Panc1 (cell line): ENCODE measurements at regions not wholly inside any gene's neighbourhood (a gene's known extent, or its start where the extent isn't known, plus 50 kb on each side); places are given as distances from the start of the nearest gene placed in this dataset.

Source experiments
- ATAC-seq: fragments of 200-7000 bp; cut with Tn5 transposase; 2 replicates; pipeline ENCODE4 v1.9.1; 2020; ENCODE audit warnings: mild to moderate bottlenecking, moderate library complexity
- BruUV-seq: library from RNA; stranded (reverse); fragments of 400-500 nt; replicated peaks from 2 replicates; lab custom pipeline; 2021; lab: Mats Ljungman, UMichigan
- CTCF ChIA-PET: fragments of 300-600 bp; sonication (Branson Sonifier 250); formaldehyde crosslinking; loops from one replicate; lab custom pipeline; 2022; ENCODE audit warnings: antibody characterized with exemption; lab: Charles Lee
- POLR2A ChIA-PET: fragments of 300-600 bp; sonication (Branson Sonifier 250); formaldehyde crosslinking; loops from one replicate; lab custom pipeline; 2022; ENCODE audit warnings: antibody characterized with exemption; lab: Charles Lee
- DNase-seq: peaks from one replicate; pipeline ENCODE4 v3.0.0-alpha.2; 2010; ENCODE audit warnings: low read depth, low spot score
- H3K27ac ChIP-seq: 2 replicates; pipeline ENCODE4 v1.5.1; 2011; ENCODE audit warnings: mild to moderate bottlenecking, low read length, inconsistent platforms
- H3K27me3 ChIP-seq: fragments of 200-500 bp; sonication (Bioruptor generic); 2 replicates; pipeline ENCODE4 v1.6.0; 2014; ENCODE audit warnings: low read length, inconsistent platforms; ENCODE audit not compliant: control insufficient read depth, insufficient read depth
- H3K36me3 ChIP-seq: fragments of 200-500 bp; sonication (Bioruptor generic); 2 replicates; pipeline ENCODE4 v1.5.1; 2014; ENCODE audit warnings: inconsistent platforms, mild to moderate bottlenecking, low read length, moderate library complexity; ENCODE audit not compliant: control insufficient read depth, insufficient read depth
- H3K4me1 ChIP-seq: 2 replicates; pipeline ENCODE4 v1.5.1; 2011; ENCODE audit warnings: inconsistent platforms, mild to moderate bottlenecking, low read length, moderate library complexity; ENCODE audit not compliant: control insufficient read depth, insufficient read depth
- H3K4me3 ChIP-seq, 2 experiments: 2 replicates each; pipeline ENCODE4 v1.5.1; 2011 to 2012; ENCODE audit warnings: low read depth in 2 of 2, low read length in 2 of 2, mild to moderate bottlenecking in 2 of 2, inconsistent platforms in 1 of 2, moderate library complexity in 1 of 2
- H3K9me3 ChIP-seq: fragments of 200-500 bp; sonication (Bioruptor generic); 2 replicates; pipeline ENCODE4 v1.5.1; 2014; ENCODE audit warnings: low read depth, mild to moderate bottlenecking, inconsistent platforms, low read length, moderate library complexity; ENCODE audit not compliant: control insufficient read depth, insufficient read depth
- POLR2AphosphoS5 ChIP-seq: IDR thresholded peaks from 2 replicates; pipeline ENCODE4 v1.6.1; 2012; ENCODE audit warnings: mild to moderate bottlenecking, low read depth, low read length, moderate library complexity
- SIN3A ChIP-seq: IDR thresholded peaks from 2 replicates; pipeline ENCODE4 v1.6.1; 2012; ENCODE audit warnings: low read depth, mild to moderate bottlenecking, low read length, moderate library complexity, borderline replicate concordance; ENCODE audit not compliant: insufficient read depth
- TCF7L2 ChIP-seq: IDR thresholded peaks from 2 replicates; pipeline ENCODE4 v1.6.1; 2011; ENCODE audit warnings: mild to moderate bottlenecking, low read depth, low read length, inconsistent platforms
- in situ Hi-C: cut with HindIII; loops from 2 replicates; pipeline ENCODE4 v1.10.0; 2016; ENCODE audit warnings: low sequenced_read_pairs, low pct_unique_long_range_greater_than_20kb
- intact Hi-C: fragments of 100-400 bp; cut with micrococcal nuclease; formaldehyde crosslinking; loops from one replicate; pipeline ENCODE4 v1.10.0; 2022; ENCODE audit not compliant: unreplicated experiment
- TF ChIP-seq, protein P1 (sequence below): fragments of 450-650 bp; IDR thresholded peaks from 2 replicates; pipeline ENCODE4 v1.5.1; 2017; ENCODE audit warnings: mild to moderate bottlenecking
- TF ChIP-seq, protein P2 (sequence below), 2 experiments: IDR thresholded peaks; 2 replicates each; pipeline ENCODE4 v1.6.1; 2011 to 2012; ENCODE audit warnings: low read depth in 2 of 2, control low read depth in 1 of 2, low read length in 1 of 2, mild to moderate bottlenecking in 1 of 2, moderate library complexity in 1 of 2; ENCODE audit not compliant: insufficient read depth in 1 of 2

DNA sequence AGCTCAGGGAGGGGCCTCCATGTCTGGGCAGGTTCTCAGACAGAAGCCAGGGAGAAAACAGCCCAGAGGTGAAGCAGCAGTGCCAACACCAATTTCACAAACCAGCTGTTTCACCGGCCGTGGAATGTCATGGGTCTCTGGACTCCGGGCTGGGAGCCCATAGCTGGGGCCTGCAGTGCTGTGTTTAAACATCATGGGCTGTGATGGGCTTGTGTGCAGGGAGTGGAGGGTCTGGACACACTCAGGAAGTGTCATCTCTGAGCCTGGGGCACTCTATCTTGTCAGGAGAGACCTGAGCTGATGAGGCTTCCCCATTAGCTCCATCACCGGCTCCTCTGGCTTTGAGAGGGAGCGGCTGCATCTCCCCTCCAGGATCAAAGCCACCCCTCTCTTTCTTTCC lies 173.6 kb upstream of the IGSF21 start:
- intact Hi-C loops (no loop called here), in situ Hi-C loops (no loop called here)
- Histone ChIP-seq H3K36me3 (no peaks in the 10 kb centered on the region), H3K9me3 (no peaks in the 10 kb centered on the region), H3K27ac (no peak overlapping the region), H3K4me3 (no peak overlapping the region), H3K27me3 (peaks cover 10% of the 10 kb centered on the region), H3K4me1 (no peaks in the 10 kb centered on the region)
- no TSS peak for BruUV-seq
- POLR2A ChIA-PET: no interaction called here
- CTCF ChIA-PET: no interaction called here
- TF ChIP-seq, protein P1, sequence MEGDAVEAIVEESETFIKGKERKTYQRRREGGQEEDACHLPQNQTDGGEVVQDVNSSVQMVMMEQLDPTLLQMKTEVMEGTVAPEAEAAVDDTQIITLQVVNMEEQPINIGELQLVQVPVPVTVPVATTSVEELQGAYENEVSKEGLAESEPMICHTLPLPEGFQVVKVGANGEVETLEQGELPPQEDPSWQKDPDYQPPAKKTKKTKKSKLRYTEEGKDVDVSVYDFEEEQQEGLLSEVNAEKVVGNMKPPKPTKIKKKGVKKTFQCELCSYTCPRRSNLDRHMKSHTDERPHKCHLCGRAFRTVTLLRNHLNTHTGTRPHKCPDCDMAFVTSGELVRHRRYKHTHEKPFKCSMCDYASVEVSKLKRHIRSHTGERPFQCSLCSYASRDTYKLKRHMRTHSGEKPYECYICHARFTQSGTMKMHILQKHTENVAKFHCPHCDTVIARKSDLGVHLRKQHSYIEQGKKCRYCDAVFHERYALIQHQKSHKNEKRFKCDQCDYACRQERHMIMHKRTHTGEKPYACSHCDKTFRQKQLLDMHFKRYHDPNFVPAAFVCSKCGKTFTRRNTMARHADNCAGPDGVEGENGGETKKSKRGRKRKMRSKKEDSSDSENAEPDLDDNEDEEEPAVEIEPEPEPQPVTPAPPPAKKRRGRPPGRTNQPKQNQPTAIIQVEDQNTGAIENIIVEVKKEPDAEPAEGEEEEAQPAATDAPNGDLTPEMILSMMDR: no peak
- TF ChIP-seq POLR2AphosphoS5 (no peak), SIN3A (no peak), TCF7L2 (no peak)
- TF ChIP-seq, protein P2, sequence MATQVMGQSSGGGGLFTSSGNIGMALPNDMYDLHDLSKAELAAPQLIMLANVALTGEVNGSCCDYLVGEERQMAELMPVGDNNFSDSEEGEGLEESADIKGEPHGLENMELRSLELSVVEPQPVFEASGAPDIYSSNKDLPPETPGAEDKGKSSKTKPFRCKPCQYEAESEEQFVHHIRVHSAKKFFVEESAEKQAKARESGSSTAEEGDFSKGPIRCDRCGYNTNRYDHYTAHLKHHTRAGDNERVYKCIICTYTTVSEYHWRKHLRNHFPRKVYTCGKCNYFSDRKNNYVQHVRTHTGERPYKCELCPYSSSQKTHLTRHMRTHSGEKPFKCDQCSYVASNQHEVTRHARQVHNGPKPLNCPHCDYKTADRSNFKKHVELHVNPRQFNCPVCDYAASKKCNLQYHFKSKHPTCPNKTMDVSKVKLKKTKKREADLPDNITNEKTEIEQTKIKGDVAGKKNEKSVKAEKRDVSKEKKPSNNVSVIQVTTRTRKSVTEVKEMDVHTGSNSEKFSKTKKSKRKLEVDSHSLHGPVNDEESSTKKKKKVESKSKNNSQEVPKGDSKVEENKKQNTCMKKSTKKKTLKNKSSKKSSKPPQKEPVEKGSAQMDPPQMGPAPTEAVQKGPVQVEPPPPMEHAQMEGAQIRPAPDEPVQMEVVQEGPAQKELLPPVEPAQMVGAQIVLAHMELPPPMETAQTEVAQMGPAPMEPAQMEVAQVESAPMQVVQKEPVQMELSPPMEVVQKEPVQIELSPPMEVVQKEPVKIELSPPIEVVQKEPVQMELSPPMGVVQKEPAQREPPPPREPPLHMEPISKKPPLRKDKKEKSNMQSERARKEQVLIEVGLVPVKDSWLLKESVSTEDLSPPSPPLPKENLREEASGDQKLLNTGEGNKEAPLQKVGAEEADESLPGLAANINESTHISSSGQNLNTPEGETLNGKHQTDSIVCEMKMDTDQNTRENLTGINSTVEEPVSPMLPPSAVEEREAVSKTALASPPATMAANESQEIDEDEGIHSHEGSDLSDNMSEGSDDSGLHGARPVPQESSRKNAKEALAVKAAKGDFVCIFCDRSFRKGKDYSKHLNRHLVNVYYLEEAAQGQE (IDR thresholded peaks at IDR 0.05; ENCODE audit: insufficient read depth in 1 of 2, low read depth in 2 of 2, low read length in 1 of 2): no peak
- DNase-seq (no peak), ATAC-seq (no peak)

DNA sequence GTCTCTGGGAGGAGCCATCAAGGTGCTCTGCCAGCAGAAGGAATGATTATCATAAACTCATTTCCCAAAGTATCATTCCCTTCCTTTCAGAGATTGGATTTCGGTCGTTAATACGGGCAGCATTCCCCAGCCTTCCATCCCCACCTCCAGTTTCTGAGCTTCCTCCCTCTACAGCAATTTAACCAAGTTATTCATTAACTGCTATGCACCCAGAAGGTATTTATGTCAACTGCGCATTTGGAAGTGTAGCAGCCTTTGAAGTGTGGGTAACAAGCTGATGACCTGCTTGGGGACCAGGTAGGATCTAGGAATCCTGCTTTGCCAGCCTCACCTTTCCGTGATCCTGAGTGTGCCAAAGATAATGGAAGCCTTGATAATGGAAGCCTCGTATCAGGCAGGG lies 172.4 kb upstream of the IGSF21 start:
- H3K36me3 ChIP-seq: no peaks in the 10 kb centered on the region
- H3K27me3 ChIP-seq: peaks cover 10% of the 10 kb centered on the region
- H3K27ac ChIP-seq: no peak overlapping the region
- in situ Hi-C loops (no loop called here), intact Hi-C loops (no loop called here)
- ChIA-PET POLR2A (no interaction called here), CTCF (no interaction called here)
- TF ChIP-seq, protein P2 (IDR thresholded peaks at IDR 0.05; ENCODE audit: insufficient read depth in 1 of 2, low read depth in 2 of 2, low read length in 1 of 2): no peak
- TF ChIP-seq SIN3A: no peak
- TF ChIP-seq TCF7L2: no peak
- DNase-seq (no peak), ATAC-seq (no peak)
- no TSS peak for BruUV-seq
- H3K9me3 ChIP-seq: no peaks in the 10 kb centered on the region
- no peak overlapping the region for H3K4me3 ChIP-seq
- no peaks in the 10 kb centered on the region for H3K4me1 ChIP-seq
